NCI-H128 (cell line): ENCODE measurements at regions not wholly inside any gene's neighbourhood (a gene's known extent, or its start where the extent isn't known, plus 50 kb on each side); places are given as distances from the start of the nearest gene placed in this dataset.
"Not testable (repeated sequence)": the region's sequence is repeated elsewhere in the genome, so short reads cannot be mapped to it uniquely, and the experiment has no call there.

Experiments used
- DNase-seq: peaks from one replicate; lab custom pipeline; 2025; ENCODE audit not compliant: unreplicated experiment; lab: John Stamatoyannopoulos, UW

DNA sequence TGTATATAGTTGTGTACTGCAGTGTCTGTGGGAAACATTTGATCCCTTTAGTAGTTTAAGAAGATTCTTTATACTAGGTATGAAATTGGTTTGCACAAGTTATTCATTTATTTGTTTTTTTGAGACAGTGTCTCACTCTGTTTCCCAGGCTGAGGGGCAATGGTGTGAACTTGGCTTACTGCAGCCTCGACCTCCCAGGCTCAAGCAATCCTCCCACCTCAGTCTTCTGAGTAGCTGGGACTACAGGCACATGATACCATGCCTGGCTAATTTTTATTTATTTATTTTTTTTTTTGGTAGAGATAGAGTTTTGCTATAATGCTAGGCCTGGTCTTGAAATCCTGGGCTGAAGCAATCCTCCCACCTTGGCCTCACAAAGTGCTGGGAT, 209.4 kb downstream of the RASSF9 start:
- DNase-seq = no peak

DNA sequence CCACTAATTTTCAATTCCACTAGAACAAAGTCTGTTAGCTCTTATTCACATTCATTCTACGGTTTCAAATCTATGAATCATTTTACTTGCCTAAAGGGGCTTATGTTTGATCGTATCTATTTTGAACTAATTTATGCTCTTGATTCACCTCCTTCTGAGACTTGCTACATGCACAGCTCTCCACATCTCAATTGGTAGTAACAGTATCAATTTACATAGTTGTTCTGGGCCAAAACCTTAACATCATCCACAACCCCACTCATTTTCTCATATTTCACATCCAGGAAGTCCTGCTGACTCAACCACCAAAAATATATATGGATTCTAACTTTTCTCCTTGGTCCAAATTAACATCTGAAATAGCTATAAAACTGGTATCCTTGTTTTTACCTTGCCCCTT, 208.6 kb downstream of the RASSF9 start:
- DNase-seq = no peak

DNA sequence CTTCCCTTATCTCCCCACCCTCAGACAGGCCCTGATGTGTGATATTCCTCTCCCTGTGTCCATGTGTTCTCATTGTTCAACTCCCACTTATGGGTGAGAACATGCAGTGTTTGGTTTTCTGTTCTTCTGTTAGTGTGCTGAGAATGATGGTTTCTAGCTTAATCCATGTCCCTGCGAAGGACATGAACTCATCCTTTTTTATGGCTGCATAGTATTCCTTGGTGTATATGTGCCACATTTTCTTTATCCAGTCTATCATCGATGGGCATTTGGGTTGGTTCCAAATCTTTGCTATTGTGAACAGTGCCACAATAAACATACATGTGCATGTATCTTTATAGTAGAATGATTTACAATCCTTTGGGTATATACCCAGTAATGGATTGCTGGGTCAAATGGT, 207.6 kb downstream of the RASSF9 start:
- DNase-seq = not testable (repeated sequence)

- DNase-seq = no peak
Observed at GRCh38 chr12:85630851-85631250, 205.4 kb downstream of the RASSF9 start.

- no peak for DNase-seq
Observed at GRCh38 chr12:85632390-85632789, 203.8 kb downstream of the RASSF9 start.

- DNase-seq = no peak
Observed at GRCh38 chr12:85633491-85633890, 202.7 kb downstream of the RASSF9 start.

- no peak for DNase-seq
Observed at GRCh38 chr12:85639834-85640233, 196.4 kb downstream of the RASSF9 start.

GRCh38 chr12:85641796-85642195, 194.4 kb downstream of the RASSF9 start:
- DNase-seq = no peak

DNA sequence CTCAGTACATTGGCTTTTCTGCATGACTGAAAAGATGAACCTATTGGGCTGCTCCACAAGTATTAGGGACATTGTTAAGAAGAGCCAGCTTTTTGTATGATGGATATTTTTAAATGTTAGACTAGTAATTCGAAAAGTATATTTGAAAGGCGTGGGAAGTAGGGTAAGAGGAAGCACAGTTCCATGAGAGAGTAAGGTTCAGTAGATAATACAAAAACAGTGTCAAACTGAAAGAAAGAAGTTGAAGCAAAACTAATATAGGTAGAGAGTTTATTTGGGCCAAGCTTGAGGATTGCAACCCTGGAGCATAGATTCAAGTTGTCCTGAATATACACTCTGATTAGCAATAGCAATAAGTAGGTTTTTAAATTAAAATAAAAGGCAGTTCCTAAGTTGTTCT, 193.9 kb downstream of the RASSF9 start:
- no peak for DNase-seq

GRCh38 chr12:85642808-85643207, 193.4 kb downstream of the RASSF9 start:
- no peak for DNase-seq

GRCh38 chr12:85644508-85644907, 191.7 kb downstream of the RASSF9 start:
- DNase-seq = no peak

GRCh38 chr12:85653731-85654455, 182.3 kb downstream of the RASSF9 start:
- no peak for DNase-seq

DNA sequence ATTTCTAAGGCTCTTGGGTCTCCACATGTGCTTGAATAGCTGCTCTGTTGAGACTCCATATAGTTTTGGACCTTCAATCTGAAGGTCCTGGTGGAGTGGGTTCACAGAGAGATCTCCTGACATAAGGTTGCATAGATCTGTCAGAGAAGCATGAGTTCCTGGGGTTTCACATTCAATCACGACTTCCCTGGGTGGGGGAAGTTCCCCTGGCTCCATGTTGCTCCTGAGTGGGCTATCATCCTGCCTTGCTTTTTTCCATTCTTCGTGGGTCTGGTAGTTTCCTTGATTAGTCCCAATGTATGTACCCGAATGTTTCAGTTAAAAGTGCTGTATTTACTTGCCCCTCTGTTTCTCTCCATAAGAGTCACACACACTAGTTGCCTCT, 181.8 kb downstream of the RASSF9 start:
- no peak for DNase-seq

- no peak for DNase-seq
Observed at GRCh38 chr12:85656561-85656960, 179.6 kb downstream of the RASSF9 start.

DNA sequence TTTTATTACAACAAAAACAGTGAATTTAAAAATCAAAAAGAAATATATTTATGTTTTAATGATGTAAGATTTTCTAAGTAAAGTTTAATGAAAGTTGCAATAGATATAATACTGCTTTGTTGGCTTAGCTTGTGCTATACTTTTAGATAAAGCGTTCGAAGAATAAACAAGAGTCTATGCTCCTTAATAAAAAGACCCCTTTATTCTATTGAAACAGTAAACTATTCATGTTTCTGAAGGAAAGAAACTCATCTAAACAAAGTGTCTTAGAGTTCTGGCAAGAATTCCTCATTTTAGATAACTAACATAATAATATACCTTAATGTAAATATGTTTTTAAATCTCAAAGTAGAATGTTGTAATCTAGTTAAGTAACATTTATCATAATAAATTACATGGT, 179.0 kb downstream of the RASSF9 start:
- no peak for DNase-seq

DNA sequence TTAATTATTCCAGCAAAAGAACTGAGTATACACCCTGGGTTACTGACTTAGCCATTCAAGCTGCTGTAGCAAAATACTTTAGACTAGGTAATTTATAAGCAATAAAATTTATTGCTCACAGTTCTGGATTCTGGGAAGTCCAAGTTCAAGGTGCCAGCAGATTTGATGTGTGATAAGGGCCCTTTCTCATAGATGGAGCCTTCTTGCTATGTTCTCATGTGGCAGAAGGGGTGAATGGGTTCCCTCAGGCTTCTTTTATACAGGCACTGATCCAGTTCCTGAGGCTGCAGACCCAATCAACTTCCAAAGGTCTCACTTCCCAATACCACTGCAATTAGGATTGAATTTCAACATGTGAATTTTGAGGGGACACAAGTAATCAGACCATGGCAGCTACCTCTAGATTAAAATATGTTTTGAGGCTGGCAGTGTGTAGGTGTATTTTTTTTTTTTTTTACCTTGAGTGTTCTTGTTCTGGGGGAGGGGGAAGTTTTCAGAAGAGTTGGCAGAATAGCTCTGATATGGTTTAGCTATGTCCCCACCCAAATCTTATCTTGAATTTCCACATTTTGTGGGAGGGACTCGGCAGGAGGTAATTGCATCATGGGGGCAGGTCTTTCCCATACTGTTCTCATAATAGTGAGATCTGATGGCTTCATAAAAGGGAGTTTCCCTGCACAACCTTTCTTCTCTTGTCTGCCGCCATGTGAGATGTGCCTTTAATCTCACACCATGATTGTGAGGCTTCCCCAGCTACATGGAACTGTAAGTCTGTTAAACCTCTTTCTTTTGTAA, 178.2 kb downstream of the RASSF9 start:
- no peak for DNase-seq

- DNase-seq = no peak
Observed at GRCh38 chr12:85659754-85660530, 176.3 kb downstream of the RASSF9 start.

DNA sequence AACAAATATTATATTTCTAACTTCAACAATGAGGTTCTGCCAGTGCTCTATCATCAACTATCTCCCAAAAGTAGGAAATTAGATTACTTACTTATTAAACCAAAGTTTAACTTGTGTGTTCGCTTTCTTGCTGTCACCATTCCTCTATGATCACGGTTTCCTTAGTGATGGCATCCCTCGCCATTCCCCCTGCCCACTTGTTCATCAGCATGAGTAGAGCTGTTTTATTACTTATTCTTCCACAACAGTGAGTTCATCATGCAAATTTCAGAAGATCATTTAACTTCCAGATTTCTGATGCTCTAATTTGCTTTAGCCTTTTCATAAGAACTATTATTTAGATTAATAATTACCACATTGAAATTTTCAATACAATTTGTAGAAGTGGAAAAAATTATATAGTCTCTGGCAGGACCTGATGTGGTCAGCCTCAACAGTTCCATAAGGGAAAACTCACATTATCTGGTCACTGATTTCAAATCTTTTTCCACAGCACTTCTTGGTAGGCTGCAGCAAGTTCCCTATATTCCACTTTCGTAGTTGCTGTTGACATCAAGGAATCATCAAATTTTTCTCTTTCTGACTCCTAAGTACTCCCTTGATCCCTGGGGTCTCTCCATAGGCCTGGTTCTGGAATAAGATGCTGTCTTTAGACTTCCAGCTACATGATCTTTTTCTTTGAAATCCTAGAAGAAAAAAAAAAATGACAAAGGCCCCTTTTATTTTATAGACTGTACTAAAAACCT, 174.6 kb downstream of the RASSF9 start:
- DNase-seq = no peak

DNA sequence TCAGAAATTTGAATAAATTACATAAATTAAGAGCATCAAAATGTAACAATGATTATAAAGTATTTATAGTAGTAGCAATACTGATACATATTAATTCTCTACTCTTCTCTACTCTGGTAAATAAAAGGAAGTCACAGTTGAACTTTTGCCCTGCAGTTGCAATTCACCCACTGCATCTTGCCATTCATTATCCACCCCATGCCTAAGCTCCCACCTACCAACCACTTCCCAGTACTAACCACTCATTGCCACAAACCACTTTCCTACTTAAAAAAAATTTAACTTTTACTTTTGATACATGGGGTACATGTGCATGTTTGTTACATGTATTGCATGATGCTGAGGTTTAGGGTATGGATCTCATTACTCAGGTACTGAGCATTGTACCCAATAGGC, 174.0 kb downstream of the RASSF9 start:
- no peak for DNase-seq

DNA sequence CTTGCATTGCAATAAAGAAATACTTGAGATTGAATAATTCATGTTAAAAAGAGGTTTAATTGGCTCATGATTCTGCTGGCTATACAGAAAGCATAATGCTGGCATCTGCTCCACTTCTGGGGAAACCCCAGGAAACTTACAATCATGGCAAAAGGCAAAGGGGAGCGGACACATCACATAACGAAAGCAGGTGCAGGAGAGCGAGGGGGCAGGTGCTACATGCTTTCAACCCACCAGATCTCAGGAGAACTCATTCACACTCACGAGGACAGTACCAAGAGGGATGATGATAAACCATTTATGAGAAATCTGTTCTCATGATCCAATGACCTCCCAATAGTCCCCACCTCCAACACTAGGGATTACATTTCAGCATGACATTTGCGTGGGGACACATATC, 172.6 kb downstream of the RASSF9 start:
- no peak for DNase-seq

DNA sequence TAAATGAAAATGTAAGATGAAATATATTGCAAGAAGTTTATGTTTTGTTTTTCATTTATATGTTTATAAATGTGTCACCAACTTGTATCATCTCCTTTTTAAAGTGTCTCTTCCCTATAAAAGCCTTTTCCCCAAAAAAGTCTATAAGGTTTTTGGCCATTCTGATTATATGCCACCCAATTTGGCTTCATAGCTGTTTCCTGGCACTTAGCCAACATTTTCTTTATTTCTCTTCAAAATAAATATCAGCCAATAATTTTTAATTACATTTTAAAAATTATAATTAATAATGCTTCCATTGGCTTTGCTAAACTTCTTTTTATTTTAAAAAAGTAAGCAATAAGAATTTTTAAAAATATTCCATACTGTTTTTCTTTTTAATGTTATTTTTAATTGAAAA, 171.8 kb downstream of the RASSF9 start:
- DNase-seq = no peak
